ENCODE measurements at regions not wholly inside any gene's neighbourhood (a gene's known extent, or its start where the extent isn't known, plus 50 kb on each side); places are given as distances from the start of the nearest gene placed in this dataset.

DNA sequence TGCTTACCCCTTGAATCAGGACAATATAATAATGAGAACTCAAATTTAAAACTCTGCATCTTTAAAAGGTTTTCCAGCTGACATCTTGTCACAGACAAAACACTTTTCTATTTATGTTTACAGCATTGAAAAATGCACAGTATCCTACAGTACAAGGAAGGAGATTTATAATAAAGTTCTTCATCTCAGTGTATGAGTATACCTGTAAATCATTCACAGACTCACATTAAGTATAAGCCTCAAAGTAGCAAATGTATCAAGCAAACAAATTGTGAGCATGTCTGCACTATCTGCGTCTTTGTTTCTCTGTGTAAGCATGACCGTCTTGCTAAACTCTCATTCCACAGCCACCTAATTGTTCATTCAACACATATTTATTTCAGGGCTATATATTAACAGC, 52.8 kb downstream of the PPP1R2C start:
- no peak for DNase-seq (ENCODE audit: low spot score)

DNA sequence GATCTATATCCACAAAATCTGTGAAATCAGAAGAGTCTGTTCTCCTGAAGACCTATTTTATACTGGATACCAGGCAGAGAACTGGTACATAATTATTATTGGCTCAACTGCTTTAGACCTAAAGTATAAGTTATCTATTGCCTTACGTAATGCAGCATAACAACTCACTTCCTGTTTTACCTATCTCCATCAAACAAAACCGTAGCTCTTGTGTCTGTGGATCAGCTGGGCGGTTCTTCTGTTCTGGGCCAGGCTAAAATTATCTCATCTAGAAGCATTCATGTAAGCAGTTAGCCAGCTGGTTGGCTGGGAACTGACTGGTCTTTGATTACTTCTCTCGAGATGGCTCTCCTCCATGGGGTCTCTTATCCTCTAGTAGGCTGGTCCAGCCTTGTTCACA, 57.8 kb downstream of the PPP1R2C start:
- no peak for DNase-seq (ENCODE audit: low spot score)

DNA sequence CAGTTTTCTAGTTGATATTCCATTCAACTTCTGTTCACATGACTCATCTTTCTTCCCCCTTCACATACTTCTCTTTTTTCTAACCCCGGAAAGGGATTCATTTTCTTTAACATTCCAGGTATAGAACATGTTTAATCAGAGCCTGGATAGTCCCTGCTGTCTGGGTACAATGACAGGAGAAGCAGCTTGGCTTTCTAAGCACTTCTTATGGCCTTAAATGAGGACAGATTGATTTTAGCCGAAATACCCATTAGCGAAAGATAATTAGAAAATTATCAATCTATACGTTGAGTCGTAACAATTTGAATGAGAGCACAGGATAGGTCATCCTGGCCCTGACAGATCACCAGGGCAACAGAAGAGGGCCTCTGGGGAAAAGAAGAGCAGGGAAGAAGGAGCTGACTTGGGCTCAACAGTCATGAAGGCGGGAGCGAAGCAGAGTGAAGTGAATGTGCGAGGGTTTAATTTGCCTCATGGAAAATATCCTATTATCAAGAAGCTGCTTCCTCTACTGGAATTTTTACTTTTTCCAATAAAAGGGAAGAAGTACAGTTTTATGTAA, 62.2 kb downstream of the PPP1R2C start:
- no peak for DNase-seq (ENCODE audit: low spot score)

DNA sequence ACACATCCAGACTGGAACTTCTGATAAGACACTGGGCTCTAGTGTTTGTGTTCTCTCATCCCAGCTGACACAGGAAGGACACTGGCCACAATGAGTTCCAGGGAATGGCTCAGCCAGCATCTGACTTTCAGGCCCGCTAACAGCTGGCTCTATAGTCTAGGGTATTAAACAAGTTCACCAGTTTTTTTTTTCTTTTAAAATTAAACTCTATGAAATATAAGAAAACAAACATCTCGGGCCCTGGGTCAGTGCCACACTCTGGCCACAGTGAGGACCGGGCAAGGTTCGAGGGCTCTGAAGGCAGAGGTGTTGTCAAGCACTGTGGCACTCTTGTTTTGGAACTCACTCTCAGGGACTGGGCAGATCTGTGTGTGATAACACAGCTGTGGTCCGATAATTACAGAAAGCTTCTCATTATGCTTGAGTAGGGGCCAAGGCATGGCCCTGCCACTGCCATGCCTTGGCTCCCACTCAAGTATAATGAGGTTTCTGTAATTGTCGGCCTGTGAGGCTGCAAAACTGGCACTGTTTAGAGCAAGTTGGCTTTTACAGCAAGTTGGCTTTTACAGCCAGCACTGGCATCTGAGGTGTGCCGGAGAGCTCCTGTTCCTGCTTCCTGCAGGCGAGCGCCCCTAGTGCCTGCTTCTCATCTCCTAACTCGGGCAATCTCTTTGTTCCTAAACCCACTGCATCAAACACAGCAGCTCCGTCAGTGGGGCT, 62.8 kb downstream of the PPP1R2C start:
- no peak for DNase-seq (ENCODE audit: low spot score)

DNA sequence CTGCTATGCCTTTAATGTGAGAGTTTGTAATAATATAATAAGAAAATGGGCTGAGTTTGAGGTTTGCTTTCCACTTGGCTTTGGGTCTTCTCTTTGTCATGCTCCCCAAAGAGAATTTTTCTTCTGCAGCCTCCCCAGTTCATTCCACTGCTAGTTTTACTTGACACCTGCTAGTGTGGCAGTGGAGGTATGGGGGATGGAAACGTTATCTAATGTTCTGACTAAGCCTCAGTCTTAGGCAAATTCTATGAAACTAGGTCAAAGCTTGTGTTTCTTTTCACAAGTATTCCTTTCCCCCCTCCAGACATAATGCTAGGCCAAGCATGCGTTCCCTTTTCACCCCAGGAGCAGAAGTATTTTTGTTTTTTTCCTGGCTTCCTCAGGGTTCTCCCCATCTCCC, 67.5 kb downstream of the PPP1R2C start:
- DNase-seq (ENCODE audit: low spot score), result no peak

DNA sequence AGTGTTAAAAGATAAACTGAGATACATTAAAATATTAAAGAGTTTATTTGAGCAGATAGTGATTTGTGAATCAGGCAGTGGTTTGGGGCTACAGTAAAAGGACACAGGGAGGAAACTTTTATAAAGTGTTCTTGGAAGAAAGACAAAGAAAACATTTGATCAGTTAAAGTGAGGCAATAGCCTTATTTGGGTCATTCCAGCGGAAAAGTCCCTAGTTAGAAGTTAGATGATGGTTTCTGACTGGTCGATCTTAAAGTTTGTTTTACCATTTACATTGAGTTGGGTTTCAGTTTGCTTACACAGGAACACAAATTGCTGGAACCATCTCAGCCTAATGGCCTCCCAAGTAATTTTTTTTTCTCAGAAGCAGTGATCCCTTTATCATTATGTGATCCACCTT, 69.7 kb downstream of the PPP1R2C start:
- no peak for DNase-seq (ENCODE audit: low spot score)

DNA sequence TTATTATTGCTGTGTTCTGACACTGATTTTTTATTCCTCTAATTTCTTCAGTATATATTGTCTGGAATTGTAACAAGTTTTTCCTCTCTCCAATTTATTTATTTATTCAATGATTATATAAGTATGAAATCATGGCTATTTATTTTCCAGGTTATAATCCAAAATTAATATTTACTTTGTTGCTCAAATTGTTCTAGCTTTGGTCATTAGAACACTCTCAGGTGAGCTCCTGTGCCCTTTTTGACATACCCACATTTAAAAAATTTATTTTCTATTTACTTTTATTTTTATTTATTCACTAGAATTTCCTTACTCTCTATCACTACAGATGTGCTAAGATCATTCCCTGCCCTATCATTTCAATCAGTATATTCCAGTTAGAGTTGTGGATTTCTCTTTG, 70.2 kb downstream of the PPP1R2C start:
- no peak for DNase-seq (ENCODE audit: low spot score)

DNA sequence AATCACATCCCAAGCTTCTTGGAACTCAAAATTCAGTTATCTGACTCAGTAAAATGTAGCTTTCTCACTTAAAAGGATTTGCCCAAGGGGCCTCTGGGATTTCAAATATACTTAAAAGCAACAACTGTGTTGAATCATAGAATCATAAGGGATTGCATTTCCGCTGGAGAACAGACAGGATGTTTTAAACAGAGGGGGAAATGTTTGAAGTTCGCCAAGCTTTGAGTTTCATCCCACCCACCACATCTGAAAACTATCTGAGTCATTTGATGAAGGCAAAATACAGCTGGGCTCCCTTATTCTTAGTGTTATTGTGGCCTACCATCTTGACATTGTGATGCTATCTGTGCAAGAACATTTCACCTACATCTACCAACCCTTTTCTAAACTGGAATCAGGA, 73.5 kb downstream of the PPP1R2C start:
- no peak for DNase-seq (ENCODE audit: low spot score)

DNA sequence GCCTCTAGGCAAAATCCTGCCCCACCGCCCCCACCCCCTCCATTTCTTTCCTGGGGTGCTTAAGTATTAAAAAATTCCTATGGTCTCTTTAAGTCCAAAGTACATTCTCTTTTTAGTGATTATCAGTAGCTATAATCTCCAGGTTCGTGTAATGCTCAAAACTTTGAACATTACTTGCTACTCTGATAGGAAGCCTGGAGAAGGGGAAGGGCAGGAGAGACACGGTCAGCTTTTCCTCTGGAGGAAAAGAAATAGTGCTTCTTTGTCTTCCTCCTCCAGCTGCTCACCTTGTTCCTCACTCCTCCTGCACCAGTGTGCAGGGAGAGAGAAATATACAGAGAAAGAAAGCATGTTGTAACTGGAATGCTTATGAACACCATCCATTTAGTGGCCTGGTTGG, 80.4 kb downstream of the PPP1R2C start:
- DNase-seq (ENCODE audit: low spot score), result no peak

DNA sequence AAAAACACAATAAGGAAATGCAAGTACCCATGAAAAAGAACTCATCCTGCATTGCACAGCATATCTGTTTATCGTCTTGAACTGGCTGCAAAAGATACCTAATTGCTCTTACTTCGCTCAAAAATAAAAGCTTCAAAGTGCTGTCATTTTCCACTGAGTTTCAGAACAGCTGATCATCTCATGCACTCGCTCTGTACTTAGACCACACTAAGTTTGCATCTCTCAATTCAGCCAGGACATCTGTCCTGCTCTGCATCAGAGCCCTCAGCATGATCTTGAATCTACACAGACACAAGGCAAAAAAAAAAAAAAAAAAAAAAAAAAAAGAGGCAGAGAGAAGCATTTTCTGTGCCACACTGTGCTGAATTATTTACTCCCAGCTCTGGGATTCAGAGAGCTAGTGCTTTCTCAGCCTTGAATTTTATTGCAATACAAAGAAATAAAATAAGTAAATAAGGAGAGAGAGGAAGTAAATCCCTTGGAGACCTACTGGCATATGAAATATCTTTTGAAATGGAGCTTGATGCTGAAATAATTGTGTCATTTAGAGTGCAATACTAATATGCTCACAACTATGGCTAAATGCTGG, 81.3 kb downstream of the PPP1R2C start:
- no peak for DNase-seq (ENCODE audit: low spot score)

DNA sequence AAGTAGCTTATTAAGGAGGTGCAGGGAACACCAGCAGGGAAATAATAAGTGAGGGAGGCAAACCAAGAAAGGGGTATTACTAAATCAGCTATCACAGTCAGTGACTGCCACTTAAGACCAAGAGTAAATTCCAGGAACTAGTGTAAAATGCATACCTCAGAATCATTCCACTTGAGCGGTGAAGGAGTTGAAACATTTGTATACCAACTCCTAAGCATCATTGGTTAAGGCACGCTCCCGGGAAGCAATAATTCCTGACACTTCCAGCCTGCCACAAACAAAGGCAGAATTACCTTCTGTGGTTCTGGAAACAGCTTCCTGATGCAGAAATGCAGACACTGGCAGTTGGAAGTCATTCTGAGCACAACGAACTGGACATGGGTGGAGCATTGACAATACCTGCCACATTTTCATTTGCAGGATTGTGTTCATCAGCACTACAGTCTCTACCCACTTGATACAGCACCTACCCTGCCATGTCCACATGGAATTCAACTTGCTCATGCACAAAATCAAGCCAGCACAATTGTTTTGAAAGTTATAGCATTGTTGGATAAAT, 82.1 kb downstream of the PPP1R2C start:
- DNase-seq (ENCODE audit: low spot score), result no peak

DNA sequence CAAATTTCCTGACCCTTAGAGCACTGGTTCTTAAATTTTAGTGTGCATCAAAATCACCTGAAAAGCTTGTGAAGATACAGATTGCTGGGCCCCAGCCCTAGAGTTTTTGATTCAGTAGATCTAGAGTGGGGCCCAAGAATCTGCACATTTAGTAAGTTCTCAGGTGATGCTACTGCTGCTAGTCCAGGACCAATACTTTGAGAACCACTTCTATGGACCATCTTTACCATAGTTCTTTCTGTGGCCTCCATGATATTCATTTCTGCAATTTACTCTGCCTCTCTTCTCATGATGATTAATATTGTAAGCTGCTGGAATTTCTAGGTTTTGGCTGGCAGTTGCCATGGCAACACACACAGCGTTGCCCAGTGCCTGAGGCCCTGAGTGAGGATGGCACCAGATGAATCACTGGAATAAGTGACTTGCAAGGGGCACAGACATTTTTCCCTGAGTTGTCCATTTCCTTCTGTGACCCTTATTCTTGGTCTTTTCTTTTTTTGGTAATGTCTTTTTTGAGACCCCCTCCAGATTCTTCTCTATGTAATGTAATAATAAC, 83.6 kb downstream of the PPP1R2C start:
- DNase-seq (ENCODE audit: low spot score), result no peak

DNA sequence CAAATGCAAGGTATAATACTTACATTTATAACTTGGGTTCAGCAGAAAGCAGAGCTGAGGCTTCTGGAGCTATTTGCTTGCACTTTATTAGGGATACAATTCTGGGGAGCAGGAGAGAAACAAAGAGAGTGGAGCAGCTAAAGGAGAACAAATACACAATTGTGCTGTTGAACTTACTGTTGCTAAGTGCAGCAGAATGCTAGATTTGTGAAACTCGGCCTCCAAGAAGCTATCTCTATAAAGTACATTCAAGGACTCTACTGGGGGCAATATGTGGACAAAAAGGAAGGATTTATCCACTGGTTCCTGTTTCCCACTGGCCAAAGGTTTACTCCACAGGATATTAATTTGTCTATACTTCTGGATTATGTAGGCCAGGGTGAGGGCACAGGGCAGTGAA, 86.8 kb downstream of the PPP1R2C start:
- no peak for DNase-seq (ENCODE audit: low spot score)

DNA sequence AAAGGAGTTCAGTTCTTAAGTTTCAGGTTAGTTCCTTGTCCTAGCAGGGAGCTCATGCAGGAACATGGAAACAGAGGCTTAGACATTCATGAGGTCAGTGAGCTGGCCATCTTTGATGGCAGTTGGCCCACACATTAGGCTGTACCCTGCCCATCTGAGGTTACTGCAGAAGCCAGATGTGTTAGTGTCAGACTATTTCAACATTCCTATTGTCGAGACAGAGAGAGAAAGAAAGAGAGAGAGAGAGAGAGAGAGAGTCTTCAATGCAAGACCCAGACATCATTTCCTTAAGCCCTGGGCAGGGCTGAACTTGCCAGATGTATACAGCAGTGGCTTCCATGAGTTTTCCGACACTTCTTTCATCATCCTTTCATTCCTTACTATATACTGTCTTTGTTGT, 91.3 kb downstream of the PPP1R2C start:
- DNase-seq (ENCODE audit: low spot score), result no peak

DNA sequence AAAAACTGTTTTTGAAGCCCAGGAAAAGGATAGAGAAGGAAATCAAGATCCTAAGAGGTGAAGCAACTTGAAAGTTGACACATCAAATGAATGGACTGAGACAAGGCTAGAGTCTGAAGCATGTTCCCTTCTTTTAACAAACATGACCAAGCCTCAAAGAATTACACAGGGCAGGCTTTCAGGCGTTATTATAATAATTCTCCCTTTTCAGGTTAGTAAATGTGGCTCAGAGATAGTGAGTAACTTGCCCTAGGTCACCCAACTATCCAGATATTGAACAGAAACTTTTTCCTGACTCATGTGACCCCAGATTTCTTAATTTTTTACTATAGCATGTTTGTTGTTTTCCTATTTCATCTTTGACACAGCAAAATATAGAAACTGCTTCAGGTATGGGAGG, 91.7 kb downstream of the PPP1R2C start:
- no peak for DNase-seq (ENCODE audit: low spot score)

DNA sequence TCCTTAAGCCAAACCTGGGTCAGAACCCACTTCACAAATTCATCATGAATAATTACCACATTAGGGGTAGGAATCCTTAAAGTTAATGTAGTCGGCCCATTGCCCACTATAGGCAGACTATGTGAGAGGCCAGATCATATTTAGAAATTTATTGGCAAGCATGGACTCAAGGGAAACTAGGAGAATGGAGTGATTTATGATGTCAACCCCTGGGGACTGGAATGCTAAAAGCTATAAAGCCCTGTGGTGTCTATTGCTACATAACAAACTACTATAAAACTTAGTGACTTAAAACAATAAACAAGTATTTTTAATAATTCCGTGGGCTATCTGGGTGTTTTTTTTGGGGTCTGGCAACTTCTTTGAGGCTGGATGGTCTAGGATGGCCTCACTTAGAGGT, 93.9 kb downstream of the PPP1R2C start:
- no peak for DNase-seq (ENCODE audit: low spot score)

DNA sequence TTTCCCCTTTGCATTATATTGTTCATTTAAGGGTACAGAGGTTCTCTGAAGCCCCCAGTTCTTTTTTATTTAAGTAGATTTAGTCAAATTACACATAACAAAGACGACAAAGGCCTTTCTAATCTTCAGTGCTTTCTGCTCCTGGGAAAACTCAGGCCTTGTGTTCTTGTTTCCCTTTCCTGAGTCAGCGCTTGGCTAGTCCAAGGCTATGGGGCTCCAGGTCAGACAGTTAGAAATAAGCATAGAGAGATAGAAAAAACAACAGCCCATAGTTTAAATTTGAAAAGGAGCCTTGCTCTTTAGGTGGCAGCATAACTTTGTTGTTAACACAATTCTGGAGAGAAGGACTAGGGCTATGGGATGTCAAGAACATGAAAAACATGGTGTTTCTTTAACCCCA, 97.3 kb downstream of the PPP1R2C start:
- DNase-seq (ENCODE audit: low spot score), result no peak

DNA sequence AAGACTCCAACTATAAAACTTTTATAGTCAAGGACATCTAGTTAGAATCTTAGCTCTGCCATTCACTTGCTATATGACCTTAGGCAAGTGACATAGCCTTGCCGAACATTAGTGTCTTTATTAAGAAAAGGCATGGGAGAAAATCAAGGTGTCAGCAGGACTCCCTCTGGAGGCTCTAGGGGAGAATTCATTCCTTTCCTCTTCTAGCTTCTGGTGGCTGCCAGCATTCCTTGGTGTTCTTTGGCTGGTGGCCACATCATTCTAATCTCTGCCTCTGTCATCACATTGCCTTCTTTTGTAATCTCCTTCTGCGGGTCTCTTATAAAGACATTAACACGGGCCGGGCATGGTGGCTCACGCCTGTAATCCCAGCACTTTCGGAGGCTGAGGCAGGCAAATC, 99.8 kb downstream of the PPP1R2C start:
- no peak for DNase-seq (ENCODE audit: low spot score)

DNA sequence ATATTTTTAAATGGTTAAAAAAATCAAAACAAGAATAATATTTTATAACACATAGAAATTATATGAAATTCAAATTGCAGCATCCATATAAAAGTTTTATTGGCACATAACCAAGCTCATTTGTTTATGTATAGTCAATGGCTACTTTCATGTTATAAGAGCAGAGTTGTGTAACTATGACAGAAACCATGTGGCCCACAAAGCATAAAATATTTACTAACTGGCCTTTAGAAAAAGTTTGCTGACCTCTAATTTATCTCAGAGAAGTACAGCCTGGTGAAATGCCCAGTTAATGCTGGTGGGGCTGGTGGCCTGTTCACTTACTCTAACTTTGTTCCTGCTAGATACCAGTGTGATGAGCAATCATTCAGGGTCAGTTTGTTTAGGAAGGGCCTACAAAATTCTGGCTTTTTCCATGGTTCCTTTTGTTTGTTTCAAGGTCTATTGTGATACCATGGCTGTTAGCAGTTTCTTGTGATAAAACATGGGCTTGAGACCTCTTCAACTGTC, 104.6 kb downstream of the PPP1R2C start:
- DNase-seq (ENCODE audit: low spot score), result no peak

DNA sequence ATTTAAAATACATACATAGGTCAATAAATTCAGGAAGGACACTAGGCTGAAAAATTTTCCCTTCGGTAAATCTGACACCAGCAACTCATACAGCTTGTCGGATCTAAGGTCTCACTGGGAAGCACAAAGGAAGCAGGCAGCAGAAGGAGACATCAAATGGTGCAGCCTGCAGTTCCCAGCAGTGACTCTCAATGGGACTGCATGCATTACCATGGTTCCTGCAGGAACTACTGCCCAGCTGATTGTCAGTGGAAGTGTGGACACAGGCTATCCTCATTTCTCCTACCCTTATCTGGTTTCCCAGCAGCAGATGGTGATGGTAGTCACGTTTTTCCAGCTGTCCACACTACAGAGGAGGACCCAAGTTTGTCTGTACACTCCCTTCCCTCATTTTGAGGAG, 113.3 kb downstream of the PPP1R2C start:
- no peak for DNase-seq (ENCODE audit: low spot score)

DNA sequence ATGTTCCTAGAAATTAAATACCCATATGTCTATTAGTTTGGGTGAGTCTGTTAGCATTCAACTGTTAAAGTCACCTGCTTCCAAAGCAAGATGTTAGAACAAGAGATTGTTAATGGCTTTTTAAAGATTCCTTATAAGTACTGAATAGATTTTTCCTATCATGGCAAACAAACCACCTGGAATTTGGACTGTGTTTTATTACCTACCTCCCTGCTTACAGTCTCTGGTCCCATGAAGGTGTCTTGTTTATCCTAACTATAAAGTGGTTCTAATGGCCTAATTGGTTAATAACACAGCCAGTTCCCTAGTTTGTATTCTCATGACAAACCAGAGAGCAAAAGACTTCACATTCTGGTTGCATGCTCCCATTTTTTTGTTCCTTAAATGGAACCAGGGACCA, 149.5 kb downstream of the PPP1R2C start:
- DNase-seq (ENCODE audit: low spot score), result no peak

DNA sequence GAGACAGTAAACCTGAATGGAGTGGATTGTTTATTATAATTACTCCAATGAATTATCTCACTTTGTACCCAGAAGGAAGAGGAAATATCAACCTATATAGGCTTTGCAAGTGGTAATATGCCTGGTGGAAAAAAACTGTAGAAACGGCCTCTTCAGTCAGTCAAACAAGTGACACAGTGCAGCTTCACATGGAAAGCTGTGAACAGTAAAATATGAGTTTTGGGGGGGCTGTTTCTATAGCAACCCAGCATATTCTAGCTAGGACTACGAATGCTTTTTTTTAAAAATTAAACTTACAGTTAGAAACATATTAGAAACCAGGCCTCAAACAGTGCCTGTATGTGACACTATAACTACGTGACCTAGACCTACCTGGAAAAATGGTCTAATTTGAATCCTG, 150.1 kb downstream of the PPP1R2C start:
- DNase-seq (ENCODE audit: low spot score), result no peak

DNA sequence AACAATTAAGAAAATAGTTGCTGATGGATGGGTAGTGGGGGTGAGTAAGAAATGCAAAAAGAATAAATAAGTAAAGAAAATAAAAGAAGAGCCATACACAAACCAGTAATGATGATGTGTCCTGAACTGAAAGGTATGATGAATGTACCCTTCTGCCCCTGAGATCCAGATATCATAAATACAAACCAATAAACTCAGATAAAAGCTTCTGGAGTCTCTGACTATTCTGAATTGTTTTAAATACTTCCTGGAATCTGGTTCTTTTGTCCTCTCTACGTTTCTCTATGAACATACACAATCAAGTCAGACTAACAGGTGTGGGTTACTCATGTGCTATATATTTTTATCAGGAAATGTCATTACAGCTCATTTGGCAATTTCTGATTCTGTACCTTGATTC, 153.4 kb downstream of the PPP1R2C start:
- no peak for DNase-seq (ENCODE audit: low spot score)

Measured in hepatic stellate cell (primary cell).